ENCODE measurements at regions not wholly inside any gene's neighbourhood (a gene's known extent, or its start where the extent isn't known, plus 50 kb on each side); places are given as distances from the start of the nearest gene placed in this dataset.

- TF ChIP-seq ZNF449 (tag by site-specific recombination; IDR thresholded peaks at IDR 0.05) (no peak), ZBTB17 (tag by site-specific recombination; IDR thresholded peaks at IDR 0.05) (no peak), CTCF (tag by site-specific recombination; IDR thresholded peaks at IDR 0.05) (no peak), KLF9 (tag by site-specific recombination; IDR thresholded peaks at IDR 0.05; ENCODE audit: low read depth) (no peak), ZNF843 (tag by site-specific recombination; IDR thresholded peaks at IDR 0.05) (no peak), REST (tag by site-specific recombination; IDR thresholded peaks at IDR 0.05) (no peak), ZNF391 (tag by site-specific recombination; IDR thresholded peaks at IDR 0.05; ENCODE audit: borderline replicate concordance, low read depth) (no peak), ZBTB8A (tag by site-specific recombination; IDR thresholded peaks at IDR 0.05) (no peak), BCL11A (tag by site-specific recombination; IDR thresholded peaks at IDR 0.05; ENCODE audit: low read depth) (no peak), ZNF184 (tag by site-specific recombination; IDR thresholded peaks at IDR 0.05) (no peak), ZNF426 (tag by site-specific recombination; IDR thresholded peaks at IDR 0.05) (no peak), IKZF3 (tag by site-specific recombination; IDR thresholded peaks at IDR 0.05) (no peak), RBAK (tag by site-specific recombination; IDR thresholded peaks at IDR 0.05) (no peak), ZNF24 (tag by site-specific recombination; IDR thresholded peaks at IDR 0.05) (no peak)
Observed at GRCh38 chr4:11189756-11190155, 238.9 kb downstream of the HS3ST1 start.
